ENCODE measurements at regions not wholly inside any gene's neighbourhood (a gene's known extent, or its start where the extent isn't known, plus 50 kb on each side); places are given as distances from the start of the nearest gene placed in this dataset.

DNA sequence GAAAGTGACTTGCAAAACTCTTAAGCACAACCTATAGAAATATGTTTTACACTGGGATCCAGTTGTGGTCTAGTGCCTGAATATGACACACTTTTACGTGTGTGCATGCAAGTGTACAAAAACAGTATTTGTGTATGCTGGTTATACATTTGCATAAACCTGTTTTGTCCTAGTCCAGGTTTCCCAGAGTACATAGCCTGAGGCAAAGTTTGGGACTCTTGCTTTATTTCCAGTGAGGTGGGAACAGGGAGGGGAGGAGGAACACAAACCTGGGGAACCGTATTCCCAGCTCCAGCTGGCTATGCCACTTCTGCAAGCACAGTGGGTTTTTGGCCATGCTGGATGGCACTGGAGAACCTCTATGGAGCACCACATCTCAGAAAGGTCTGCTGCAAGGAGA is 481.1 kb upstream of the HS6ST1 start:
- TF ChIP-seq, protein P1, sequence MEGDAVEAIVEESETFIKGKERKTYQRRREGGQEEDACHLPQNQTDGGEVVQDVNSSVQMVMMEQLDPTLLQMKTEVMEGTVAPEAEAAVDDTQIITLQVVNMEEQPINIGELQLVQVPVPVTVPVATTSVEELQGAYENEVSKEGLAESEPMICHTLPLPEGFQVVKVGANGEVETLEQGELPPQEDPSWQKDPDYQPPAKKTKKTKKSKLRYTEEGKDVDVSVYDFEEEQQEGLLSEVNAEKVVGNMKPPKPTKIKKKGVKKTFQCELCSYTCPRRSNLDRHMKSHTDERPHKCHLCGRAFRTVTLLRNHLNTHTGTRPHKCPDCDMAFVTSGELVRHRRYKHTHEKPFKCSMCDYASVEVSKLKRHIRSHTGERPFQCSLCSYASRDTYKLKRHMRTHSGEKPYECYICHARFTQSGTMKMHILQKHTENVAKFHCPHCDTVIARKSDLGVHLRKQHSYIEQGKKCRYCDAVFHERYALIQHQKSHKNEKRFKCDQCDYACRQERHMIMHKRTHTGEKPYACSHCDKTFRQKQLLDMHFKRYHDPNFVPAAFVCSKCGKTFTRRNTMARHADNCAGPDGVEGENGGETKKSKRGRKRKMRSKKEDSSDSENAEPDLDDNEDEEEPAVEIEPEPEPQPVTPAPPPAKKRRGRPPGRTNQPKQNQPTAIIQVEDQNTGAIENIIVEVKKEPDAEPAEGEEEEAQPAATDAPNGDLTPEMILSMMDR (IDR thresholded peaks at IDR 0.05; ENCODE audit: low read depth, low read length, missing input control) = no peak
- TF ChIP-seq EGR1 (IDR thresholded peaks at IDR 0.05; ENCODE audit: low read depth in 2 of 2) (no peak), TAF1 (conservative IDR thresholded peaks at IDR 0.05) (no peak), RAD21 (IDR thresholded peaks at IDR 0.05) (no peak), YY1 (IDR thresholded peaks at IDR 0.05) (no peak), HNF4A (conservative IDR thresholded peaks at IDR 0.05) (no peak), SP1 (IDR thresholded peaks at IDR 0.05) (no peak)
- TF ChIP-seq, protein P2, sequence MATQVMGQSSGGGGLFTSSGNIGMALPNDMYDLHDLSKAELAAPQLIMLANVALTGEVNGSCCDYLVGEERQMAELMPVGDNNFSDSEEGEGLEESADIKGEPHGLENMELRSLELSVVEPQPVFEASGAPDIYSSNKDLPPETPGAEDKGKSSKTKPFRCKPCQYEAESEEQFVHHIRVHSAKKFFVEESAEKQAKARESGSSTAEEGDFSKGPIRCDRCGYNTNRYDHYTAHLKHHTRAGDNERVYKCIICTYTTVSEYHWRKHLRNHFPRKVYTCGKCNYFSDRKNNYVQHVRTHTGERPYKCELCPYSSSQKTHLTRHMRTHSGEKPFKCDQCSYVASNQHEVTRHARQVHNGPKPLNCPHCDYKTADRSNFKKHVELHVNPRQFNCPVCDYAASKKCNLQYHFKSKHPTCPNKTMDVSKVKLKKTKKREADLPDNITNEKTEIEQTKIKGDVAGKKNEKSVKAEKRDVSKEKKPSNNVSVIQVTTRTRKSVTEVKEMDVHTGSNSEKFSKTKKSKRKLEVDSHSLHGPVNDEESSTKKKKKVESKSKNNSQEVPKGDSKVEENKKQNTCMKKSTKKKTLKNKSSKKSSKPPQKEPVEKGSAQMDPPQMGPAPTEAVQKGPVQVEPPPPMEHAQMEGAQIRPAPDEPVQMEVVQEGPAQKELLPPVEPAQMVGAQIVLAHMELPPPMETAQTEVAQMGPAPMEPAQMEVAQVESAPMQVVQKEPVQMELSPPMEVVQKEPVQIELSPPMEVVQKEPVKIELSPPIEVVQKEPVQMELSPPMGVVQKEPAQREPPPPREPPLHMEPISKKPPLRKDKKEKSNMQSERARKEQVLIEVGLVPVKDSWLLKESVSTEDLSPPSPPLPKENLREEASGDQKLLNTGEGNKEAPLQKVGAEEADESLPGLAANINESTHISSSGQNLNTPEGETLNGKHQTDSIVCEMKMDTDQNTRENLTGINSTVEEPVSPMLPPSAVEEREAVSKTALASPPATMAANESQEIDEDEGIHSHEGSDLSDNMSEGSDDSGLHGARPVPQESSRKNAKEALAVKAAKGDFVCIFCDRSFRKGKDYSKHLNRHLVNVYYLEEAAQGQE (IDR thresholded peaks at IDR 0.05) = no peak
- TF ChIP-seq, protein P3, sequence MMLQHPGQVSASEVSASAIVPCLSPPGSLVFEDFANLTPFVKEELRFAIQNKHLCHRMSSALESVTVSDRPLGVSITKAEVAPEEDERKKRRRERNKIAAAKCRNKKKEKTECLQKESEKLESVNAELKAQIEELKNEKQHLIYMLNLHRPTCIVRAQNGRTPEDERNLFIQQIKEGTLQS (IDR thresholded peaks at IDR 0.05) = no peak

Measured in liver (tissue), 3 donors.